ENCODE measurements at regions not wholly inside any gene's neighbourhood (a gene's known extent, or its start where the extent isn't known, plus 50 kb on each side); places are given as distances from the start of the nearest gene placed in this dataset.

- no peak for TF ChIP-seq CTCF (conservative IDR thresholded peaks at IDR 0.05 in 1 of 2, IDR thresholded peaks at IDR 0.05 in 1 of 2; ENCODE audit: low read depth in 1 of 2, low read length in 2 of 2)
- TF ChIP-seq EZH2 (IDR thresholded peaks at IDR 0.05; ENCODE audit: low read length, missing control alignments), result no peak
Observed at GRCh38 chr2:224180810-224181209, 141.7 kb upstream of the SERPINE2 start.

Data from fibroblast of lung (primary cell).